Daoy (cell line): ENCODE measurements at regions not wholly inside any gene's neighbourhood (a gene's known extent, or its start where the extent isn't known, plus 50 kb on each side); places are given as distances from the start of the nearest gene placed in this dataset.
"Not testable (repeated sequence)": the region's sequence is repeated elsewhere in the genome, so short reads cannot be mapped to it uniquely, and the experiment has no call there.

ENCODE experiments used
- DNase-seq: peaks from one replicate; pipeline ENCODE4 v3.0.0-alpha.2; 2015; ENCODE audit warnings: low read depth

GRCh38 chr10:107542607-107543006 is 378.1 kb upstream of the SORCS1 start:
- no peak for DNase-seq

GRCh38 chr10:107542016-107542415 is 377.5 kb upstream of the SORCS1 start:
- DNase-seq: no peak

- no peak for DNase-seq
Observed at GRCh38 chr10:107540981-107541380, 376.5 kb upstream of the SORCS1 start.

- DNase-seq: no peak
Observed at GRCh38 chr10:107529350-107529749, 364.8 kb upstream of the SORCS1 start.

- no peak for DNase-seq
Observed at GRCh38 chr10:107520348-107520747, 355.8 kb upstream of the SORCS1 start.

- DNase-seq: no peak
Observed at GRCh38 chr10:107517811-107518210, 353.3 kb upstream of the SORCS1 start.

GRCh38 chr10:107516349-107516748 is 351.8 kb upstream of the SORCS1 start:
- no peak for DNase-seq

GRCh38 chr10:107504011-107504410 is 339.5 kb upstream of the SORCS1 start:
- DNase-seq: not testable (repeated sequence)

GRCh38 chr10:107502229-107502985 is 337.9 kb upstream of the SORCS1 start:
- no peak for DNase-seq

- no peak for DNase-seq
Observed at GRCh38 chr10:107498983-107499382, 334.5 kb upstream of the SORCS1 start.

GRCh38 chr10:107497024-107497423 is 332.5 kb upstream of the SORCS1 start:
- DNase-seq: no peak

GRCh38 chr10:107496594-107496993 is 332.1 kb upstream of the SORCS1 start:
- DNase-seq: no peak

GRCh38 chr10:107492389-107492788 is 327.9 kb upstream of the SORCS1 start:
- no peak for DNase-seq

GRCh38 chr10:107490389-107490788 is 325.9 kb upstream of the SORCS1 start:
- no peak for DNase-seq

- DNase-seq: no peak
Observed at GRCh38 chr10:107487284-107487683, 322.8 kb upstream of the SORCS1 start.

GRCh38 chr10:107485019-107485418 is 320.5 kb upstream of the SORCS1 start:
- no peak for DNase-seq

- DNase-seq: no peak
Observed at GRCh38 chr10:107481881-107482280, 317.4 kb upstream of the SORCS1 start.

GRCh38 chr10:107481224-107481623 is 316.7 kb upstream of the SORCS1 start:
- no peak for DNase-seq

GRCh38 chr10:107480781-107481180 is 316.3 kb upstream of the SORCS1 start:
- DNase-seq: no peak

GRCh38 chr10:107477266-107477665 is 312.8 kb upstream of the SORCS1 start:
- DNase-seq: no peak

- DNase-seq: no peak
Observed at GRCh38 chr10:107476408-107476807, 311.9 kb upstream of the SORCS1 start.

- no peak for DNase-seq
Observed at GRCh38 chr10:107474650-107475049, 310.1 kb upstream of the SORCS1 start.

- DNase-seq: no peak
Observed at GRCh38 chr10:107473225-107473624, 308.7 kb upstream of the SORCS1 start.

GRCh38 chr10:107471911-107472310 is 307.4 kb upstream of the SORCS1 start:
- DNase-seq: no peak
